GM12873 (cell line): ENCODE measurements at regions not wholly inside any gene's neighbourhood (a gene's known extent, or its start where the extent isn't known, plus 50 kb on each side); places are given as distances from the start of the nearest gene placed in this dataset.

ENCODE experiments used
- TF ChIP-seq, protein P1 (sequence below): IDR thresholded peaks from 2 replicates; pipeline ENCODE4 v1.5.1; 2012; ENCODE audit warnings: low read depth, mild to moderate bottlenecking, moderate library complexity, low read length, control low read depth; ENCODE audit not compliant: insufficient read depth; ENCODE audit errors: missing control alignments

DNA sequence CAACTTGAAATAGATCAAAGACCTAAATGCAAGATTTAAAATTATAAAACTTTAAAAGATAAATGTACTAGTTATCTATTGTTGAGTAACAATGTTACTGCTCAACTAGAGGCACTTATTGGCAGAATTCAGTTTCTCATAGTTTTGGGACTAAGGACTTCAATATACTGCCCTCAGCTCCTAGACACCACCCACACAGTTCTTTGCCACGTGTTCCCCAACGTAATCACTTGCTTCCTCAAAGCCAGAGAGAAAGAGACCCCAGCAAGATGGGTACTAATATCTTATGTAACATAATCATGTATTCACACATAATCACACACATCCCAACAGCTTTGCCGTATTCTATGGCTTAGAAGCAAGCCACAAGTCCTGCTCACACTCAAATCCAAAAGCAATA lies 50.3 kb upstream of the SLC22A16 start:
- TF ChIP-seq, protein P1, sequence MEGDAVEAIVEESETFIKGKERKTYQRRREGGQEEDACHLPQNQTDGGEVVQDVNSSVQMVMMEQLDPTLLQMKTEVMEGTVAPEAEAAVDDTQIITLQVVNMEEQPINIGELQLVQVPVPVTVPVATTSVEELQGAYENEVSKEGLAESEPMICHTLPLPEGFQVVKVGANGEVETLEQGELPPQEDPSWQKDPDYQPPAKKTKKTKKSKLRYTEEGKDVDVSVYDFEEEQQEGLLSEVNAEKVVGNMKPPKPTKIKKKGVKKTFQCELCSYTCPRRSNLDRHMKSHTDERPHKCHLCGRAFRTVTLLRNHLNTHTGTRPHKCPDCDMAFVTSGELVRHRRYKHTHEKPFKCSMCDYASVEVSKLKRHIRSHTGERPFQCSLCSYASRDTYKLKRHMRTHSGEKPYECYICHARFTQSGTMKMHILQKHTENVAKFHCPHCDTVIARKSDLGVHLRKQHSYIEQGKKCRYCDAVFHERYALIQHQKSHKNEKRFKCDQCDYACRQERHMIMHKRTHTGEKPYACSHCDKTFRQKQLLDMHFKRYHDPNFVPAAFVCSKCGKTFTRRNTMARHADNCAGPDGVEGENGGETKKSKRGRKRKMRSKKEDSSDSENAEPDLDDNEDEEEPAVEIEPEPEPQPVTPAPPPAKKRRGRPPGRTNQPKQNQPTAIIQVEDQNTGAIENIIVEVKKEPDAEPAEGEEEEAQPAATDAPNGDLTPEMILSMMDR, result no peak
